Gastroesophageal sphincter (tissue), 3 donors: ENCODE measurements at regions not wholly inside any gene's neighbourhood (a gene's known extent, or its start where the extent isn't known, plus 50 kb on each side); places are given as distances from the start of the nearest gene placed in this dataset.

ENCODE experiments used
- CTCF ChIP-seq, 4 experiments: fragments of 200-600 bp in 2 of 4; fragments of 450-650 bp in 2 of 4; sonication (generic) in 1 of 4; IDR thresholded peaks; one replicate each; pipeline ENCODE4 v1.5.1; 2017 to 2019; ENCODE audit warnings: antibody characterized with exemption in 4 of 4, mild to moderate bottlenecking in 2 of 4, moderate library complexity in 2 of 4
- POLR2A ChIP-seq, 2 donors: fragments of 450-650 bp; IDR thresholded peaks; one replicate each; pipeline ENCODE4 v1.6.1; 2017; ENCODE audit warnings: antibody characterized with exemption in 2 of 2, mild to moderate bottlenecking in 2 of 2, moderate library complexity in 1 of 2

- TF ChIP-seq CTCF (IDR thresholded peaks at IDR 0.05) (no peak), POLR2A (IDR thresholded peaks at IDR 0.05) (no peak)
These were observed 61.6 kb upstream of the DYRK2 start for GRCh38 chr12:67586951-67587350.
